ENCODE measurements at regions not wholly inside any gene's neighbourhood (a gene's known extent, or its start where the extent isn't known, plus 50 kb on each side); places are given as distances from the start of the nearest gene placed in this dataset.

DNA sequence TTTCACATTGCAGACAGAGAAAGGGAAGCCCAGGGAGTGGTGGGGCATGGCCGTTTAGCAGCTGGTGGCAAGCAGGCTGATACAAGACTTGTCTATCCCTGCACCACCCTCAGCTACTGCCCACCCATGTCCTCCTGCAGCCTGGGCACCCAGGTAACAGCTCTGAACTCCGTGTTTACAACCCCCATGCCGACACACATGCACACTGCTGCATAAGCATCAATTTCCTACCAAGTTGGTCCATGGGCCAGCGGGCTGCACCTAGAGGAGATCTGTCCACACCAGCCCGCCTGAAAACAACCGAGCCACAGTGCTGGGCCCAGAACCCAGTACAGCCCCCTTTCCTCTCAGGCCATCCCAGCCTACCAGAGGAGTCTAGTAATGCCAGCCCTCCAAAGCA is 75.9 kb upstream of the C14orf180 start:
- Histone ChIP-seq H3K27ac (ENCODE audit: low read depth, low read length) (no peak overlapping the region), H3K9me3 (ENCODE audit: control insufficient read depth in 2 of 3, low read length in 3 of 3) (peaks cover 0 to 22% (median 5%) of the 10 kb centered on the region in 3 experiments), H3K27me3 (ENCODE audit: control insufficient read depth in 2 of 2, insufficient read depth in 2 of 2, low read length in 2 of 2) (no peaks in the 10 kb centered on the region), H3K4me3 (ENCODE audit: low read length) (no peak overlapping the region), H3K36me3 (ENCODE audit: control insufficient read depth in 2 of 3, insufficient read depth in 3 of 3, low read length in 3 of 3) (no peaks in the 10 kb centered on the region), H3K4me1 (ENCODE audit: control insufficient read depth in 2 of 2, insufficient read depth in 2 of 2, low read length in 2 of 2) (no peaks in the 10 kb centered on the region)
- Mint-ChIP-seq H3K36me3 (peaks cover 0 to 17% (median 10%) of the 10 kb centered on the region in 5 donors), H3K27ac (no peak overlapping the region), H3K27me3 (peaks cover 0 to 16% (median 0%) of the 10 kb centered on the region in 5 donors), H3K4me3 (no peak overlapping the region), H3K9me3 (peaks cover 7 to 33% (median 17%) of the 10 kb centered on the region in 11 donors), H3K4me1 (no peaks in the 10 kb centered on the region)
- ChIA-PET POLR2A (interaction anchor here (0.6 kb wide), 1 partner anchor 107 kb away, joined by 3 read pairs; no protein-coding TSS in a partner anchor), CTCF (no interaction called here)
- ATAC-seq (no peak), DNase-seq (no peak)
- intact Hi-C loops (cut with micrococcal nuclease) = no loop called here

DNA sequence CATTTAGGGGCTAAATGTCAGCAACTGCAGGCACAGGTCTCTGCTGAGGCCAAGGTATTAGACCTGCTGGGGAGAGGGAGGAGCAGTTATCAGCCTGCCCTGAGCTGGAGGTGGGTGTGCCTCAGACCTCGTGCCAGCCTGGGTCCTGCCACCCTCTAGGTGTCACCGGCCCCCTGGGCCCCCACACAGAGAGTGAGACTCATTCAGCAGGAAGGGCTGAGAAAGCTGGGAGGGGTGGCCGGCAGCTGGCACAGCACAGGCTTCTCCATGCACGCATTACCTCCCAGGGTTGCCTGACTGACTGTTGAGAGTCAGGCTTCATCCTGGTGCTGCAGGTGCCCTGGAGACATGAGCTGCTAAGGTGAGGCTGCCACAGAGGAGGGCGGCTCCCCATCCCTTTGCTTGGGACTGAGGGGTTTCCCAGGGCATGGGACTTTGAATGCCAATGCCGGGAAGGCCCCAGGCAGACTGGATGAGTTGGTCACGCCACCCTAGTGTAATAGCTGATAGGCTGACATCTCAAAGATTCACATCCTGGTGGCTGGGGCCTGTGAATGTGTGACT is 75.3 kb upstream of the C14orf180 start:
- DNase-seq = no peak
- no peaks in the 10 kb centered on the region for H3K4me1 Mint-ChIP-seq
- no peak for ATAC-seq
- POLR2A ChIA-PET = no interaction called here
- intact Hi-C loops (cut with micrococcal nuclease) = no loop called here
- H3K4me3 ChIP-seq (ENCODE audit: low read length) = no peak overlapping the region
- H3K9me3 ChIP-seq (ENCODE audit: control insufficient read depth in 2 of 3, low read length in 3 of 3) = peaks cover 0 to 22% (median 5%) of the 10 kb centered on the region in 3 experiments
- no peak overlapping the region for H3K27ac Mint-ChIP-seq
- peaks cover 0 to 19% (median 0%) of the 10 kb centered on the region in 5 donors for H3K27me3 Mint-ChIP-seq
- no peaks in the 10 kb centered on the region for H3K36me3 ChIP-seq (ENCODE audit: control insufficient read depth in 2 of 3, insufficient read depth in 3 of 3, low read length in 3 of 3)
- H3K4me3 Mint-ChIP-seq = no peak overlapping the region
- H3K36me3 Mint-ChIP-seq = peaks cover 0 to 17% (median 10%) of the 10 kb centered on the region in 5 donors
- H3K27me3 ChIP-seq (ENCODE audit: control insufficient read depth in 2 of 2, insufficient read depth in 2 of 2, low read length in 2 of 2) = no peaks in the 10 kb centered on the region
- peaks cover 7 to 31% (median 17%) of the 10 kb centered on the region in 11 donors for H3K9me3 Mint-ChIP-seq
- CTCF ChIA-PET = no interaction called here
- no peak overlapping the region for H3K27ac ChIP-seq (ENCODE audit: low read depth, low read length)
- H3K4me1 ChIP-seq (ENCODE audit: control insufficient read depth in 2 of 2, insufficient read depth in 2 of 2, low read length in 2 of 2) = no peaks in the 10 kb centered on the region

DNA sequence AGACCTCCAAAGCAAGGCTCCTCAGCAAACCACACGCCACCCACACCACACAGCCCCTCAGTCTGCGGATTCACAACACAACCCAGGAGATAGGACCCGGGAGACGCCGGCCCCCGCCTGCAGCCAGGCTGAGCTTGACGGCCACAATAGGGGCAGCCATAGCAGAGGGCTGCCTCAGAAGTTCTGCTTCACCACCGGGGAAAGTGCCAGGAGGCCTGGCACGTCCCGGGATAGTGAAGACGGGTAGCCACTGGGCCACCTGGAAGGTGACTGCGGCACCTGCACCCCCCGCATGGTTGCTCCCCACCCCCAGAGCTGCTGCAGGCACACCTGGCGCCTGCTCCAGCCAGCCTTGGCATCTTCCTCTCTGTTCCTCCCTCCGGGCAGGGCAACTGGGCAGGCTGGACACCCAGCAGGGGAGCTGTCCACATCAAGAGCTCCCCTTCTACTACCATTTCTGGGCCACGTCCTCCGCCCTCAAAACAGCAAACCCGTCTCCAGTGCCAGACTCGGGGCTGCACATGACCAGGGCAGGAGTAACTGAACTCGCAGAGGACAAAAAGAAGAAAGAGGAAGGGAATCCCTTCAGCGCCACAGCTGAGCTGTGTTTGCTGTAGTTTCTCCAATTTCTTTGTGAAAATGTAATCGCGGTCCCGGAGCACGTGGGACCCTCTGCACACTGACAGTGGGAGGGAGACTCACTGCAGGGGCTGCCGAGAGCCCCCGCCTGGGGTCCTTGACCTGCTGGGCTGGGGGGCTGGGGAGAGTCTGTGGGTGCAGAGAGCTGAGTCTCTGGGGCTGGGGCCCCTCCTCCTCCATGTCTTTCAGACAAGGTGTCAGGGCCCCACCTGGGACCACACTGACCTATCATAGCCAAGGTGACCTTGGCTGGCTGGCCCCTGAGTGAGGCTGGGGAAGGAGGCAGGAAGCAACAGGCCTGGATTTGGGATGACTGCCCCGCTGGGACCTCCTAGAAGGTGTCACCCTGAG is 74.2 kb upstream of the C14orf180 start:
- peaks cover 0 to 19% (median 0%) of the 10 kb centered on the region in 5 donors for H3K27me3 Mint-ChIP-seq
- Histone ChIP-seq H3K4me3 (ENCODE audit: low read length) (no peak overlapping the region), H3K9me3 (ENCODE audit: control insufficient read depth in 2 of 3, low read length in 3 of 3) (peaks cover 0 to 22% (median 5%) of the 10 kb centered on the region in 3 experiments), H3K4me1 (ENCODE audit: control insufficient read depth in 2 of 2, insufficient read depth in 2 of 2, low read length in 2 of 2) (no peaks in the 10 kb centered on the region), H3K27ac (ENCODE audit: low read depth, low read length) (no peak overlapping the region), H3K36me3 (ENCODE audit: control insufficient read depth in 2 of 3, insufficient read depth in 3 of 3, low read length in 3 of 3) (no peaks in the 10 kb centered on the region), H3K27me3 (ENCODE audit: control insufficient read depth in 2 of 2, insufficient read depth in 2 of 2, low read length in 2 of 2) (no peaks in the 10 kb centered on the region)
- intact Hi-C loops (cut with micrococcal nuclease) = no loop called here
- H3K9me3 Mint-ChIP-seq = peaks cover 7 to 31% (median 17%) of the 10 kb centered on the region in 11 donors
- peaks cover 0 to 17% (median 10%) of the 10 kb centered on the region in 5 donors for H3K36me3 Mint-ChIP-seq
- ChIA-PET POLR2A (no interaction called here), CTCF (no interaction called here)
- ATAC-seq = no peak
- H3K4me1 Mint-ChIP-seq = no peaks in the 10 kb centered on the region
- H3K4me3 Mint-ChIP-seq = no peak overlapping the region
- H3K27ac Mint-ChIP-seq = no peak overlapping the region
- DNase-seq = no peak

DNA sequence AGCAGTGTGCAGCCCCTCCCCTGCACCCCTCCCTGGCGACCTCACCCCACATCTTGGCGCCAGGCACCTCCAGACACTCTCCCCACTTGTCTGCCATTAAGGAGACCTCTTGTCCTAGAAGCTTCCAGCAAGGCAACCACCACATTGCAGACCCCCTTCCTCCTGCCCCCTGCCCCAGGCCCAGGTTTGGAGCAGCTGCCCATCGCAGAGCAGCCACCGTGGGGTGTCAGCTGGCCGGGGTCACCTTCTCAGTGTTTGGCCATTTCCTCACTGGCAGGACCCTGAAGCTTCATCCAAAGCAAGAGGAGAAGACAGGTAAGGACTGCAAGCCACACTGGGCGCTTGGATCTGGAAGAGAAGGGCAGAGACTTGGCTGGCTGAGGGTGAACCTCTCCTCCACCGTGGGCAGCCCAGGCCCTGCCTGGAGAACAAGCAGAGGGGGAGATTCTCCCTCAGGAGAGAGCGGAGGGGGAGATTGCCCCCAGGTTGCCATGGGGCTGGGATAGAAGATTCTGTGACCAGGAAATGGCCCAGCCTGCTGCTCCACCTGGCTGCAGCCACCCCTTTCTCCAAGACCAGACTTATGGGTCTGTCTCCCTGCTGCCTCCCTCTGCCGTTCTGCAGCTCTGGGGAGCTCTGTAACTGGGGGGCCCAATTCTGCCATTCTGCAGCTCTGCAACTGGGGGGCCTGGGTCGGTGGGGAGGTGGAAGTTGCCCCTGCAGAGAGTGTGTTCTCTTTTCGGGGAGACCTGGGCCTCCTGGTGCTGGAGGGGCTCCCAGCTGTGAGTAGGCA is 72.9 kb upstream of the C14orf180 start:
- Mint-ChIP-seq H3K27ac (no peak overlapping the region), H3K36me3 (peaks cover 0 to 14% (median 10%) of the 10 kb centered on the region in 5 donors), H3K4me3 (no peak overlapping the region), H3K9me3 (peaks cover 7 to 19% (median 14%) of the 10 kb centered on the region in 11 donors), H3K27me3 (peaks cover 0 to 19% (median 0%) of the 10 kb centered on the region in 5 donors), H3K4me1 (peaks cover 0 to 2% (median 0%) of the 10 kb centered on the region in 7 donors)
- Histone ChIP-seq H3K27me3 (ENCODE audit: control insufficient read depth in 2 of 2, insufficient read depth in 2 of 2, low read length in 2 of 2) (no peaks in the 10 kb centered on the region), H3K36me3 (ENCODE audit: control insufficient read depth in 2 of 3, insufficient read depth in 3 of 3, low read length in 3 of 3) (no peaks in the 10 kb centered on the region), H3K4me1 (ENCODE audit: control insufficient read depth in 2 of 2, insufficient read depth in 2 of 2, low read length in 2 of 2) (no peaks in the 10 kb centered on the region), H3K4me3 (ENCODE audit: low read length) (no peak overlapping the region), H3K27ac (ENCODE audit: low read depth, low read length) (no peak overlapping the region), H3K9me3 (ENCODE audit: control insufficient read depth in 2 of 3, low read length in 3 of 3) (peaks cover 0 to 14% (median 5%) of the 10 kb centered on the region in 3 experiments)
- no peak for ATAC-seq
- intact Hi-C loops (cut with micrococcal nuclease) = no loop called here
- ChIA-PET CTCF (no interaction called here), POLR2A (no interaction called here)
- DNase-seq = no peak

DNA sequence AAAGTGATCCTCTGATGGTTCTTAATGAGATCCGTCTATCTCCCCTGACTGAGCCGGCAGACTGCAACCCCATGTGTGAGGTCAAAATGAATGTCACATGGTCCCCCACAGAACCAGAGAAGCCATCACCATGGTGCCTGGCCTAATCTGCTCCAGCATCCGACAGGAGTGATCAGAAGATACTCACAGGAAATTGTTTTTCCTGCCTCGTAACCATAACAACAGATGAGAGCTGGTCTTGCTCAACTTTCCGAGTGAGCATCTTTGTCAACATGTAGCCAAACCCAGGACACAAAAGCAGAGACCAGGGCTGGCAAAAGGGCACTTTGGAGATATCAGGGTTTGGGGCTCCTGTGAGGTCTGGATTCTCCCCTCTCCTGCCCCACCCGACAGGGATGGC is 72.1 kb upstream of the C14orf180 start:
- intact Hi-C loops (cut with micrococcal nuclease) = no loop called here
- Mint-ChIP-seq H3K36me3 (peaks cover 0 to 9% (median 6%) of the 10 kb centered on the region in 5 donors), H3K4me1 (peaks cover 0 to 2% (median 0%) of the 10 kb centered on the region in 7 donors), H3K9me3 (peaks cover 1 to 12% (median 8%) of the 10 kb centered on the region in 11 donors), H3K4me3 (no peak overlapping the region), H3K27me3 (peaks cover 0 to 19% (median 0%) of the 10 kb centered on the region in 5 donors), H3K27ac (no peak overlapping the region)
- Histone ChIP-seq H3K4me3 (ENCODE audit: low read length) (no peak overlapping the region), H3K4me1 (ENCODE audit: control insufficient read depth in 2 of 2, insufficient read depth in 2 of 2, low read length in 2 of 2) (no peaks in the 10 kb centered on the region), H3K27ac (ENCODE audit: low read depth, low read length) (no peak overlapping the region), H3K36me3 (ENCODE audit: control insufficient read depth in 2 of 3, insufficient read depth in 3 of 3, low read length in 3 of 3) (no peaks in the 10 kb centered on the region), H3K9me3 (ENCODE audit: control insufficient read depth in 2 of 3, low read length in 3 of 3) (peaks cover 0 to 8% (median 3%) of the 10 kb centered on the region in 3 experiments), H3K27me3 (ENCODE audit: control insufficient read depth in 2 of 2, insufficient read depth in 2 of 2, low read length in 2 of 2) (no peaks in the 10 kb centered on the region)
- CTCF ChIA-PET = no interaction called here
- DNase-seq (no peak), ATAC-seq (no peak)
- POLR2A ChIA-PET = no interaction called here

DNA sequence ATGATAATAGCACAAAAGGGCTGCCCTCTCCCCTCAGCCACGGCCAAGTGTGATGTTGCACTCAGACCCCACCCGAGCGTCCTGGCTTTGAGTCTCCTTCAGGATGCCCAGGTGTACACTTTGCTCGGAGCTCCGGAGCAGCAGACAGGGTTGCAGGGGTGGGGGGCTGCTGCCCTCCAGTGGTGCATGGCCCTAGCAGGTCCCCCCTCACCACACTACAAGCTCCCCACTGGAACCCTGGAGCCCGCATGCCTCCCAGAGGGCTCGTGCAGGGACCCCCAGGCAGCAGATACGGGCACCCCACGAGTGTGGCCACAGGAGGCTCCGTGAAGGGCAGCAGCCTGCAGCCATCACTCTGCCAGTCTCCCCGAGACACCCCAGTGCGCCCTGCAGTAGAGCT is 69.9 kb upstream of the C14orf180 start:
- Histone ChIP-seq H3K27ac (ENCODE audit: low read depth, low read length) (no peak overlapping the region), H3K27me3 (ENCODE audit: control insufficient read depth in 2 of 2, insufficient read depth in 2 of 2, low read length in 2 of 2) (no peaks in the 10 kb centered on the region), H3K9me3 (ENCODE audit: control insufficient read depth in 2 of 3, low read length in 3 of 3) (no peaks in the 10 kb centered on the region), H3K4me3 (ENCODE audit: low read length) (no peak overlapping the region), H3K4me1 (ENCODE audit: control insufficient read depth in 2 of 2, insufficient read depth in 2 of 2, low read length in 2 of 2) (no peaks in the 10 kb centered on the region), H3K36me3 (ENCODE audit: control insufficient read depth in 2 of 3, insufficient read depth in 3 of 3, low read length in 3 of 3) (no peaks in the 10 kb centered on the region)
- CTCF ChIA-PET = interaction anchor here (0.7 to 1.4 kb wide), 3 partner anchors 372 to 432 kb away, joined by 3 to 5 read pairs (median 3); no protein-coding TSS in a partner anchor
- no peak overlapping the region for H3K27ac Mint-ChIP-seq
- peaks cover 0 to 24% (median 0%) of the 10 kb centered on the region in 5 donors for H3K27me3 Mint-ChIP-seq
- ATAC-seq = no peak
- peaks cover 0 to 2% (median 0%) of the 10 kb centered on the region in 7 donors for H3K4me1 Mint-ChIP-seq
- peaks cover 0 to 5% (median 0%) of the 10 kb centered on the region in 5 donors for H3K36me3 Mint-ChIP-seq
- intact Hi-C loops (cut with micrococcal nuclease) = loop anchor here in 1 of 2 donors (1.0 kb wide), 1 partner anchor 431 kb away; no protein-coding TSS in a partner anchor
- peaks cover 0 to 5% (median 0%) of the 10 kb centered on the region in 11 donors for H3K9me3 Mint-ChIP-seq
- DNase-seq = no peak
- POLR2A ChIA-PET = no interaction called here
- no peak overlapping the region for H3K4me3 Mint-ChIP-seq

Measured in naive thymus-derived CD4-positive, alpha-beta T cell (primary cell).